CD14-positive monocyte (primary cell): ENCODE measurements at regions not wholly inside any gene's neighbourhood (a gene's known extent, or its start where the extent isn't known, plus 50 kb on each side); places are given as distances from the start of the nearest gene placed in this dataset.

Source experiments
- DNase-seq, 3 donors: peaks; one replicate each; pipeline ENCODE4 v3.0.0-alpha.2; 2011 to 2022
- H2AFZ ChIP-seq: 2 replicates; pipeline ENCODE4 v1.6.0; 2012; ENCODE audit warnings: mild to moderate bottlenecking, low read depth, low read length, inconsistent platforms; ENCODE audit not compliant: insufficient read depth, poor library complexity, severe bottlenecking
- H3K27ac ChIP-seq, 2 donors: 1 replicate in 1 of 2; 2 replicates in 1 of 2; pipeline ENCODE4 v1.5.1; 2012 to 2013; ENCODE audit warnings: low read length in 2 of 2, control low read depth in 1 of 2, inconsistent platforms in 1 of 2, low read depth in 1 of 2, mild to moderate bottlenecking in 1 of 2
- H3K27me3 ChIP-seq, 2 donors: one replicate each; pipeline versions ENCODE4 v1.6.0 to v1.6.1; 2011 to 2013; ENCODE audit warnings: low read length in 2 of 2; ENCODE audit not compliant: control insufficient read depth in 2 of 2, insufficient read depth in 2 of 2
- H3K36me3 ChIP-seq, 2 donors: replicated peaks in 1 of 2; 1 replicate in 1 of 2; 2 replicates in 1 of 2; pipeline versions ENCODE4 v1.5.1 to v1.6.1; 2012 to 2013; ENCODE audit warnings: low read length in 2 of 2, control low read depth in 1 of 2, inconsistent platforms in 1 of 2, mild to moderate bottlenecking in 1 of 2; ENCODE audit not compliant: insufficient read depth in 2 of 2, control insufficient read depth in 1 of 2
- H3K4me1 ChIP-seq, 2 donors: 1 replicate in 1 of 2; 2 replicates in 1 of 2; pipeline versions ENCODE4 v1.5.1 to v1.6.1; 2012 to 2013; ENCODE audit warnings: low read length in 2 of 2, control low read depth in 1 of 2, inconsistent platforms in 1 of 2, mild to moderate bottlenecking in 1 of 2, moderate library complexity in 1 of 2; ENCODE audit not compliant: insufficient read depth in 2 of 2, control insufficient read depth in 1 of 2
- H3K4me2 ChIP-seq: replicated peaks from 2 replicates; pipeline ENCODE3; 2012; ENCODE audit warnings: low read length, moderate library complexity, mild to moderate bottlenecking; ENCODE audit not compliant: poor library complexity, severe bottlenecking; ENCODE audit errors: extremely low read depth
- H3K4me3 ChIP-seq, 3 experiments: fragments of 200-600 bp in 1 of 3; sonication (generic) in 1 of 3; replicated peaks in 1 of 3; 1 replicate in 2 of 3; 2 replicates in 1 of 3; pipeline ENCODE4 v1.5.1; 2011 to 2013; ENCODE audit warnings: low read length in 3 of 3, mild to moderate bottlenecking in 3 of 3, control low read depth in 2 of 3, low read depth in 2 of 3, inconsistent platforms in 1 of 3, moderate library complexity in 1 of 3
- H3K79me2 ChIP-seq: 2 replicates; pipeline ENCODE4 v1.6.0; 2012; ENCODE audit warnings: mild to moderate bottlenecking, control low read depth, inconsistent platforms, low read length, moderate library complexity; ENCODE audit not compliant: insufficient read depth
- H3K9ac ChIP-seq: 2 replicates; pipeline ENCODE4 v1.6.0; 2017; ENCODE audit warnings: low read length, mild to moderate bottlenecking; ENCODE audit not compliant: insufficient read depth, poor library complexity, severe bottlenecking
- H3K9me3 ChIP-seq, 2 donors: replicated peaks in 1 of 2; 1 replicate in 1 of 2; 2 replicates in 1 of 2; pipeline versions ENCODE4 v1.5.1 to v1.6.1; 2012 to 2013; ENCODE audit warnings: low read length in 2 of 2, control low read depth in 1 of 2; ENCODE audit not compliant: control insufficient read depth in 1 of 2, insufficient read depth in 1 of 2
- H4K20me1 ChIP-seq: 2 replicates; pipeline ENCODE4 v1.6.0; 2012; ENCODE audit warnings: mild to moderate bottlenecking, low read length, control low read depth, moderate library complexity; ENCODE audit not compliant: insufficient read depth
- H3K27ac Mint-ChIP-seq, 7 donors: one replicate each; pipeline ENCODE4 v1.8.0; 2020; ENCODE audit warnings: mild to moderate bottlenecking in 7 of 7, mixed read lengths in 7 of 7, moderate library complexity in 6 of 7, inconsistent platforms in 2 of 7
- H3K27me3 Mint-ChIP-seq, 3 donors: one replicate each; pipeline ENCODE4 v1.8.0; 2021 to 2022; ENCODE audit warnings: low read depth in 3 of 3, mild to moderate bottlenecking in 3 of 3, mixed read lengths in 3 of 3, moderate library complexity in 3 of 3, inconsistent platforms in 1 of 3
- H3K36me3 Mint-ChIP-seq, 2 donors: one replicate each; pipeline ENCODE4 v1.8.0; 2020; ENCODE audit warnings: mixed read lengths in 2 of 2, inconsistent platforms in 1 of 2, mild to moderate bottlenecking in 1 of 2
- H3K4me1 Mint-ChIP-seq: one replicate; pipeline ENCODE4 v1.8.0; 2020; ENCODE audit warnings: mild to moderate bottlenecking, mixed read lengths
- H3K4me3 Mint-ChIP-seq, 2 donors: one replicate each; pipeline ENCODE4 v1.8.0; 2020; ENCODE audit warnings: mild to moderate bottlenecking in 2 of 2, mixed read lengths in 2 of 2, moderate library complexity in 1 of 2
- H3K9me3 Mint-ChIP-seq, 7 donors: one replicate each; pipeline ENCODE4 v1.8.0; 2020 to 2022; ENCODE audit warnings: mixed read lengths in 7 of 7, mild to moderate bottlenecking in 6 of 7, moderate library complexity in 6 of 7, inconsistent platforms in 2 of 7
- WGBS: methylation state at CpG from one replicate; pipeline ENCODE4 v1.1.5; 2013; ENCODE audit warnings: missing lambda C conversion rate; ENCODE audit not compliant: insufficient coverage; 5-methylcytosine and 5-hydroxymethylcytosine counted together
- intact Hi-C, 2 donors: fragments of 100-400 bp; cut with micrococcal nuclease; formaldehyde crosslinking; loops; one replicate each; pipeline versions ENCODE4 v1.15.0 to v1.15.1; 2023
- TF ChIP-seq, protein P1 (sequence below): fragments of 200-600 bp; IDR thresholded peaks from one replicate; pipeline ENCODE4 v1.8.0; 2022; ENCODE audit warnings: antibody characterized with exemption, mild to moderate bottlenecking

GRCh38 chrX:109184506-109185139 lies 297.3 kb downstream of the GUCY2F start:
- H3K4me2 ChIP-seq = no peak overlapping the region
- DNase-seq = no peak
- Mint-ChIP-seq H3K36me3 (no peaks in the 10 kb centered on the region), H3K27me3 (peaks cover 2 to 3% (median 2%) of the 10 kb centered on the region in 3 donors), H3K4me3 (no peak overlapping the region), H3K9me3 (peaks cover 0 to 5% (median under 1%) of the 10 kb centered on the region in 7 donors), H3K4me1 (no peaks in the 10 kb centered on the region), H3K27ac (no peak overlapping the region)
- H3K9ac ChIP-seq = no peak overlapping the region
- no peaks in the 10 kb centered on the region for H3K36me3 ChIP-seq
- no peaks in the 10 kb centered on the region for H3K79me2 ChIP-seq
- H3K4me1 ChIP-seq = no peaks in the 10 kb centered on the region
- no peak overlapping the region for H2AFZ ChIP-seq
- H3K27ac ChIP-seq = no peak overlapping the region
- TF ChIP-seq, protein P1, sequence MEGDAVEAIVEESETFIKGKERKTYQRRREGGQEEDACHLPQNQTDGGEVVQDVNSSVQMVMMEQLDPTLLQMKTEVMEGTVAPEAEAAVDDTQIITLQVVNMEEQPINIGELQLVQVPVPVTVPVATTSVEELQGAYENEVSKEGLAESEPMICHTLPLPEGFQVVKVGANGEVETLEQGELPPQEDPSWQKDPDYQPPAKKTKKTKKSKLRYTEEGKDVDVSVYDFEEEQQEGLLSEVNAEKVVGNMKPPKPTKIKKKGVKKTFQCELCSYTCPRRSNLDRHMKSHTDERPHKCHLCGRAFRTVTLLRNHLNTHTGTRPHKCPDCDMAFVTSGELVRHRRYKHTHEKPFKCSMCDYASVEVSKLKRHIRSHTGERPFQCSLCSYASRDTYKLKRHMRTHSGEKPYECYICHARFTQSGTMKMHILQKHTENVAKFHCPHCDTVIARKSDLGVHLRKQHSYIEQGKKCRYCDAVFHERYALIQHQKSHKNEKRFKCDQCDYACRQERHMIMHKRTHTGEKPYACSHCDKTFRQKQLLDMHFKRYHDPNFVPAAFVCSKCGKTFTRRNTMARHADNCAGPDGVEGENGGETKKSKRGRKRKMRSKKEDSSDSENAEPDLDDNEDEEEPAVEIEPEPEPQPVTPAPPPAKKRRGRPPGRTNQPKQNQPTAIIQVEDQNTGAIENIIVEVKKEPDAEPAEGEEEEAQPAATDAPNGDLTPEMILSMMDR = no peak
- H3K27me3 ChIP-seq = no peaks in the 10 kb centered on the region
- intact Hi-C loops = no loop called here
- no peaks in the 10 kb centered on the region for H3K9me3 ChIP-seq
- no peak overlapping the region for H3K4me3 ChIP-seq
- H4K20me1 ChIP-seq = no peaks in the 10 kb centered on the region

GRCh38 chrX:109172091-109172602 lies 309.7 kb downstream of the GUCY2F start:
- H3K4me1 Mint-ChIP-seq = no peaks in the 10 kb centered on the region
- H3K27ac Mint-ChIP-seq = no peak overlapping the region
- no peaks in the 10 kb centered on the region for H3K36me3 Mint-ChIP-seq
- no peaks in the 10 kb centered on the region for H3K79me2 ChIP-seq
- no peak overlapping the region for H3K4me3 ChIP-seq
- TF ChIP-seq, protein P1 = no peak
- H3K36me3 ChIP-seq = no peaks in the 10 kb centered on the region
- H3K9me3 Mint-ChIP-seq = peaks cover 0 to 4% (median 2%) of the 10 kb centered on the region in 7 donors
- H3K27ac ChIP-seq = no peak overlapping the region
- H3K4me1 ChIP-seq = no peaks in the 10 kb centered on the region
- intact Hi-C loops = no loop called here
- no peak for DNase-seq
- no peak overlapping the region for H3K9ac ChIP-seq
- H4K20me1 ChIP-seq = no peaks in the 10 kb centered on the region
- H3K27me3 Mint-ChIP-seq = no peaks in the 10 kb centered on the region
- no peak overlapping the region for H2AFZ ChIP-seq
- 100% methylated on average over 1 of the region's 4 CpGs for WGBS
- H3K27me3 ChIP-seq = no peaks in the 10 kb centered on the region
- no peak overlapping the region for H3K4me2 ChIP-seq
- H3K4me3 Mint-ChIP-seq = no peak overlapping the region
- peaks cover 0 to 11% of the 10 kb centered on the region in 2 donors for H3K9me3 ChIP-seq
